ENCODE measurements at regions not wholly inside any gene's neighbourhood (a gene's known extent, or its start where the extent isn't known, plus 50 kb on each side); places are given as distances from the start of the nearest gene placed in this dataset.

DNA sequence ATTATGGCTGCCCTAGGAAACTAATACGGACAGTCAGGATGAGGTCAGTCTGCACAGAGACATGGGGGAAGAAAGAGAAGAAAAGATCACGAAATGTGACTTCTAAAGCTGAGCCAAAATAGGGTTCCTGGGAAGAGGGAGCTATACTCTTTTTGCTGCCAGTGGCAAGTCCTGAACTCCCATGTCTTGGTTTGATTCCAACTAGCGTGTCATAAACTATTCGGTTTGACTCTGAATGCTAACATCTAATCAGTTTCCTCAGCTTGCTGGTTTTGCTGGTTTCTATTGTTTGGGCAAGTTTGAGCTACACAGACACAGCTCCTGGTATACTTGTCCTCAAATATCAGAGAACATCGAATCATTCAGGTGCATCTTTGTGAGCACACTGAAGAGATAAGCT is 80.5 kb upstream of the CYP1B1 start:
- H3K27ac Mint-ChIP-seq, result peak overlapping the region; percentile 93 to 99 (median 96)
- H3K4me1 Mint-ChIP-seq, result peaks cover 71% of the 10 kb centered on the region
- H3K4me3 Mint-ChIP-seq, result no peak overlapping the region
- TF ChIP-seq, protein P1, sequence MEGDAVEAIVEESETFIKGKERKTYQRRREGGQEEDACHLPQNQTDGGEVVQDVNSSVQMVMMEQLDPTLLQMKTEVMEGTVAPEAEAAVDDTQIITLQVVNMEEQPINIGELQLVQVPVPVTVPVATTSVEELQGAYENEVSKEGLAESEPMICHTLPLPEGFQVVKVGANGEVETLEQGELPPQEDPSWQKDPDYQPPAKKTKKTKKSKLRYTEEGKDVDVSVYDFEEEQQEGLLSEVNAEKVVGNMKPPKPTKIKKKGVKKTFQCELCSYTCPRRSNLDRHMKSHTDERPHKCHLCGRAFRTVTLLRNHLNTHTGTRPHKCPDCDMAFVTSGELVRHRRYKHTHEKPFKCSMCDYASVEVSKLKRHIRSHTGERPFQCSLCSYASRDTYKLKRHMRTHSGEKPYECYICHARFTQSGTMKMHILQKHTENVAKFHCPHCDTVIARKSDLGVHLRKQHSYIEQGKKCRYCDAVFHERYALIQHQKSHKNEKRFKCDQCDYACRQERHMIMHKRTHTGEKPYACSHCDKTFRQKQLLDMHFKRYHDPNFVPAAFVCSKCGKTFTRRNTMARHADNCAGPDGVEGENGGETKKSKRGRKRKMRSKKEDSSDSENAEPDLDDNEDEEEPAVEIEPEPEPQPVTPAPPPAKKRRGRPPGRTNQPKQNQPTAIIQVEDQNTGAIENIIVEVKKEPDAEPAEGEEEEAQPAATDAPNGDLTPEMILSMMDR (IDR thresholded peaks at IDR 0.05; ENCODE audit: unreplicated experiment in 3 of 3), result no peak
- H3K9me3 Mint-ChIP-seq, result no peaks in the 10 kb centered on the region
- peaks cover 4% of the 10 kb centered on the region for H3K27me3 Mint-ChIP-seq (ENCODE audit: low read depth)
- H3K36me3 Mint-ChIP-seq (ENCODE audit: low read depth), result no peaks in the 10 kb centered on the region

DNA sequence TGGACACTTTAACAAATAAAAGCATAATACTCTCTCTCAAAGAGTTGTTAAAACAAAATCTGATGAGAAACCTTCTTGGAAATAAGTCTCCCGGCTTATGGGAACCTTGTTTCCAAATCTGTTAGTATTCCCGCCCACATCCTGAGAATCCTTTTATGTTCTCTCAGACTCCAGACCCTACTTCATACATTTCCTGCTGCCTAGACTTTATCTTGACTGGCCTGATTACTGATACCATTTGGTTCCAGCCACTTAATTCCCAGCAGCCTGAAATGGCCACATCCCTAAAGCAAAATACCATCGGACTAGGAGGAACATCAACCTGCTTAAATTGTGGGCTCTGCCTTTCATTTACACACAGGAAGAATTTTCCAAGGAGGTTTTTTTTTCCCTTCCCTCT is 79.1 kb upstream of the CYP1B1 start:
- Mint-ChIP-seq H3K4me3 (peak overlapping the region in 1 of 3 experiments; percentile 17), H3K36me3 (ENCODE audit: low read depth) (no peaks in the 10 kb centered on the region), H3K9me3 (no peaks in the 10 kb centered on the region), H3K27ac (peak overlapping the region; percentile 62 to 96 (median 70)), H3K4me1 (peaks cover 57% of the 10 kb centered on the region), H3K27me3 (ENCODE audit: low read depth) (no peaks in the 10 kb centered on the region)
- TF ChIP-seq, protein P1 (IDR thresholded peaks at IDR 0.05; ENCODE audit: unreplicated experiment in 3 of 3), result no peak

DNA sequence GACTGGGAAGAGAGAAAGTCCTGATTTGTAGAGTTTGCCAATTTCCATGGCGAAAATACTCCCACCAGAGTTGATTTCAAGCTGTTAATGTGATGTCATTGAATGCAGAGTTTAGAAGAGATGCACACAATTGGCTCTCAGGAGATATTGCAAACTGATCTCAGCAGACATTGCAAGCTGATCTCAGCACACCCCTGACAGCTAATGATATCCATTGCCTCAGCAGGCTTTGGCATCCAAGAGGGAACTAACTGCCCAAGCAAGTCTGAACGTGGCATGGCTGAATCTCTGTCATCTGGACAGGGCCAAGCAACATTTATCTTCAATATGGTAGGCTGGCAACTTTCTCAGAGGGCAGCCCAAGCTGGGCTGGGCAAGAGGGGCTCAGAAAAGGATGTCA is 78.4 kb upstream of the CYP1B1 start:
- TF ChIP-seq, protein P1 (IDR thresholded peaks at IDR 0.05; ENCODE audit: unreplicated experiment in 3 of 3), result no peak
- Mint-ChIP-seq H3K36me3 (ENCODE audit: low read depth) (no peaks in the 10 kb centered on the region), H3K4me3 (no peak overlapping the region), H3K27me3 (ENCODE audit: low read depth) (no peaks in the 10 kb centered on the region), H3K27ac (peak overlapping the region; percentile 62 to 96 (median 70)), H3K9me3 (no peaks in the 10 kb centered on the region), H3K4me1 (peaks cover 50% of the 10 kb centered on the region)

DNA sequence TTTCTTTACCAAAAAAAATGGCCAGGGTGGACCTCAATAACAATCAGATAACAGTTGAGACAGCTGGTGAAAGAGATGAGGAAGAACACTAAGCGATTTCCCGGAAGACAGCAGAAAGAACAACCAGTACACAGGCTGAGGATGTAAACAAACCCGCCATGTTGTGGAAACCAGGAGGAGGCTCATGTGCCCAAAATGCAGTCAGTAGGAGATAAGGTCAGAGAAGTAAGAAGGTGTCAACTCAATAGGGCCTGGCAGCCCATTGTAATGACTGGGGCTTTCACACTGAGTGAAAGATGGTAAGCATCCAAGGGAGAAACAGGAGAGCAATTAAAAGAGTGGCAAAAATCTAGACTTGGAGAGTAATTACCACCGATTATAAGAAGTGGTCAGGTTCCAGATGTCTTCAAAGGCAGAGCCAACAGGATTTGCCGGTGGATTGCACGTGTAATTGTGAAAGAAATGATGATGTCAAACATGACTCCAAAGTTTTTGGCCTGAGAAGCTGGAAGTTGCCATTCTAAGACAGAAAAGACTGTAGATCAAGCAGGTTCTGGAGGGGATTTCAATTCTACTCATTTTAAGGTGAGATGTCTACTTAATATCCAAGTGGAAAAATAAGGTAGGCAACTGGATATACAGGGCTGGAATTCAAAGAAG is 77.7 kb upstream of the CYP1B1 start:
- Mint-ChIP-seq H3K9me3 (no peaks in the 10 kb centered on the region), H3K27ac (peak overlapping the region in 2 of 3 experiments; percentile 34 to 96), H3K4me3 (no peak overlapping the region), H3K27me3 (ENCODE audit: low read depth) (no peaks in the 10 kb centered on the region), H3K4me1 (peaks cover 42% of the 10 kb centered on the region), H3K36me3 (ENCODE audit: low read depth) (no peaks in the 10 kb centered on the region)
- TF ChIP-seq, protein P1 (IDR thresholded peaks at IDR 0.05; ENCODE audit: unreplicated experiment in 3 of 3), result no peak

DNA sequence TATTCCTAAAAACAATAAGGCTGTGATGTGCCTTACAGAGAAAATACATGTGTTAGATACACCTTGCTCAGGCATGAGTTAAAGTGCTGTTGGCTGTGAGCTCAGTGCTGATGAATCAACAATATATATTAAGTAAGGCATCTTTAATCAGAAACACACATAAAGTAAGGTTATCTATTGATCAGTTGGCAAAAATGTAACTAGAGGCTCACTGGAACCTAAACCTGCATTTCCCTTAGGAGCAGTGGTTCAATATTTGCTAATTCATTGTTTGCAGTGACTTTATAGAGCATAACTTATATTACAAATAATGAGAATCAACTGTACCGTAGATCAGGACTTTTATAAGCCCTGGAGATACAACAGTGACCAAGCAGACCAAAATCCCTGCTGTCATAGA is 77.0 kb upstream of the CYP1B1 start:
- no peak overlapping the region for H3K27ac Mint-ChIP-seq
- H3K4me3 Mint-ChIP-seq, result no peak overlapping the region
- no peaks in the 10 kb centered on the region for H3K27me3 Mint-ChIP-seq (ENCODE audit: low read depth)
- H3K9me3 Mint-ChIP-seq, result no peaks in the 10 kb centered on the region
- TF ChIP-seq, protein P1 (IDR thresholded peaks at IDR 0.05; ENCODE audit: unreplicated experiment in 3 of 3), result no peak
- H3K4me1 Mint-ChIP-seq, result peaks cover 36% of the 10 kb centered on the region
- peaks cover 2% of the 10 kb centered on the region for H3K36me3 Mint-ChIP-seq (ENCODE audit: low read depth)

DNA sequence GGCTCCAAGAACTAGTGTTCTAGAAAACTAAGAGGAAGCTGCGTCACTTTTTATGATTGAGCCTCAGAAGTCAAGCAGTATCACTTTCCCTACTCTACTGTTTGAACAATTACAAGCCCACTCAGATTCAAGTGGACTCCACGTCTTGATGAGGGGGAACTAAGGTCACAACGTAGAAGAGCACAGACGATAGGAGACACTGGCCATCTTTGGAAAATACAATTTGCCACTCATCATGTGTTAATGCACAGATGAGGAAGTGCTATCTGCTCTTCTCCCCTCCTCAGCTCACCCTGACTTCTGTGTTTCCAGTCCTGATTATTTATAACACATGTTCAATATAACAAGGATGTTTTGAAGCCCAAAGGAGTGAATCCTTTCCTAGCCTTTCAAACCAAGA is 76.1 kb upstream of the CYP1B1 start:
- TF ChIP-seq, protein P1 (IDR thresholded peaks at IDR 0.05; ENCODE audit: unreplicated experiment in 3 of 3), result no peak
- Mint-ChIP-seq H3K36me3 (ENCODE audit: low read depth) (peaks cover 11% of the 10 kb centered on the region), H3K27me3 (ENCODE audit: low read depth) (no peaks in the 10 kb centered on the region), H3K4me3 (no peak overlapping the region), H3K4me1 (peaks cover 33% of the 10 kb centered on the region), H3K9me3 (no peaks in the 10 kb centered on the region), H3K27ac (peak overlapping the region in 2 of 3 experiments; percentile 3 to 8)
